ENCODE measurements at regions not wholly inside any gene's neighbourhood (a gene's known extent, or its start where the extent isn't known, plus 50 kb on each side); places are given as distances from the start of the nearest gene placed in this dataset.

- TF ChIP-seq, protein P1, sequence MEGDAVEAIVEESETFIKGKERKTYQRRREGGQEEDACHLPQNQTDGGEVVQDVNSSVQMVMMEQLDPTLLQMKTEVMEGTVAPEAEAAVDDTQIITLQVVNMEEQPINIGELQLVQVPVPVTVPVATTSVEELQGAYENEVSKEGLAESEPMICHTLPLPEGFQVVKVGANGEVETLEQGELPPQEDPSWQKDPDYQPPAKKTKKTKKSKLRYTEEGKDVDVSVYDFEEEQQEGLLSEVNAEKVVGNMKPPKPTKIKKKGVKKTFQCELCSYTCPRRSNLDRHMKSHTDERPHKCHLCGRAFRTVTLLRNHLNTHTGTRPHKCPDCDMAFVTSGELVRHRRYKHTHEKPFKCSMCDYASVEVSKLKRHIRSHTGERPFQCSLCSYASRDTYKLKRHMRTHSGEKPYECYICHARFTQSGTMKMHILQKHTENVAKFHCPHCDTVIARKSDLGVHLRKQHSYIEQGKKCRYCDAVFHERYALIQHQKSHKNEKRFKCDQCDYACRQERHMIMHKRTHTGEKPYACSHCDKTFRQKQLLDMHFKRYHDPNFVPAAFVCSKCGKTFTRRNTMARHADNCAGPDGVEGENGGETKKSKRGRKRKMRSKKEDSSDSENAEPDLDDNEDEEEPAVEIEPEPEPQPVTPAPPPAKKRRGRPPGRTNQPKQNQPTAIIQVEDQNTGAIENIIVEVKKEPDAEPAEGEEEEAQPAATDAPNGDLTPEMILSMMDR (conservative IDR thresholded peaks at IDR 0.05), result no peak
- no peak for TF ChIP-seq ZFX (IDR thresholded peaks at IDR 0.05)
Observed at GRCh38 chr13:39132286-39133230, 94.3 kb downstream of the NHLRC3 start.

All from C4-2B (cell line).